Keratinocyte (primary cell): ENCODE measurements at regions not wholly inside any gene's neighbourhood (a gene's known extent, or its start where the extent isn't known, plus 50 kb on each side); places are given as distances from the start of the nearest gene placed in this dataset.
"Not testable (repeated sequence)": the region's sequence is repeated elsewhere in the genome, so short reads cannot be mapped to it uniquely, and the experiment has no call there.

Experiments used
- CTCF ChIP-seq, 3 experiments: IDR thresholded peaks in 1 of 3; conservative IDR thresholded peaks in 1 of 3; optimal IDR thresholded peaks in 1 of 3; 2 replicates in 2 of 3; 3 replicates in 1 of 3; pipeline versions ENCODE3 to v1.5.1; 2011; ENCODE audit warnings: low read length in 3 of 3, mild to moderate bottlenecking in 3 of 3, moderate library complexity in 2 of 3, control low read depth in 1 of 3, inconsistent platforms in 1 of 3; ENCODE audit not compliant: insufficient read depth in 2 of 3; ENCODE audit errors: extremely low read depth in 1 of 3
- EZH2 ChIP-seq: IDR thresholded peaks from one replicate; pipeline ENCODE4 v1.6.1; 2012; ENCODE audit warnings: inconsistent platforms, mild to moderate bottlenecking, low read length, moderate library complexity

DNA sequence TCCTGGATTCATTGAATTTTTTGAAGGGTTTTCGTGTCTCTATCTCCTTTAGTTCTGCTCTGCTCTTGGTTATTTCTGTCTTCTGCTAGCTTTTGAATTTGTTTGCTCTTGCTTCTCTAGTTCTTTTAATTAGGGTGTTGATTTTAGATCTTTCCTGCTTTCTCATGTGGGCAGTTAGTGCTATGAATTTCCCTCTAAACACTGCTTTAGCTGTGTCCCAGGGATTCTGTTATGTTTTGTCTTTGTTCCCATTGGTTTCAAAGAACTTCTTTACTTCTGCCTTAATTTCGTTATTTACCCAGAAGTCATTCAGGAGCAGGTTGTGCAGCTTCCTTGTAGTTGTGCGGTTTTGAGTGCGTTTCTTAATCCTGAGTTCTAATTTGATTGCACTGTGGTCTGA is 220.1 kb downstream of the UTRN start:
- not testable (repeated sequence) for TF ChIP-seq CTCF (optimal IDR thresholded peaks at IDR 0.05 in 1 of 3, IDR thresholded peaks at IDR 0.05 in 1 of 3, conservative IDR thresholded peaks at IDR 0.05 in 1 of 3; ENCODE audit: extremely low read depth in 1 of 3, insufficient read depth in 2 of 3, low read length in 3 of 3); EZH2
